ENCODE measurements at regions not wholly inside any gene's neighbourhood (a gene's known extent, or its start where the extent isn't known, plus 50 kb on each side); places are given as distances from the start of the nearest gene placed in this dataset.

- TF ChIP-seq CTCF (IDR thresholded peaks at IDR 0.05) (no peak), POLR2A (IDR thresholded peaks at IDR 0.05) (no peak), POLR2AphosphoS5 (IDR thresholded peaks at IDR 0.05) (no peak)
These were observed 682.4 kb downstream of the TMEM121 start for GRCh38 chr14:106208794-106209193.
